Loucy (cell line): ENCODE measurements at regions not wholly inside any gene's neighbourhood (a gene's known extent, or its start where the extent isn't known, plus 50 kb on each side); places are given as distances from the start of the nearest gene placed in this dataset.

Experiments
- H2AFZ ChIP-seq: fragments of 200-600 bp; sonication (generic); 2 replicates; pipeline ENCODE4 v1.6.0; 2016; ENCODE audit warnings: antibody characterized with exemption, mild to moderate bottlenecking, low read length, moderate library complexity
- H3F3A ChIP-seq: fragments of 200-600 bp; 2 replicates; pipeline ENCODE4 v1.6.0; 2016; ENCODE audit warnings: antibody characterized with exemption, low read depth, mild to moderate bottlenecking
- H3K27me3 ChIP-seq: fragments of 200-600 bp; sonication (generic); 2 replicates; pipeline ENCODE4 v1.6.1; 2014; ENCODE audit warnings: low read length, mild to moderate bottlenecking; ENCODE audit not compliant: insufficient read depth, poor library complexity, severe bottlenecking
- H3K36me3 ChIP-seq: fragments of 200-600 bp; sonication (generic); 2 replicates; pipeline ENCODE4 v1.6.1; 2016; ENCODE audit warnings: low read length; ENCODE audit not compliant: insufficient read depth
- H3K4me1 ChIP-seq: fragments of 200-600 bp; sonication (generic); 2 replicates; pipeline ENCODE4 v1.5.1; 2014; ENCODE audit warnings: low read length, mild to moderate bottlenecking; ENCODE audit not compliant: insufficient read depth, poor library complexity, severe bottlenecking
- H3K4me2 ChIP-seq: fragments of 200-600 bp; sonication (generic); 2 replicates; pipeline ENCODE4 v1.6.0; 2014; ENCODE audit warnings: antibody characterized with exemption, low read length, low read depth, mild to moderate bottlenecking; ENCODE audit not compliant: poor library complexity, severe bottlenecking
- H3K4me3 ChIP-seq: fragments of 200-600 bp; sonication (generic); 2 replicates; pipeline ENCODE4 v1.5.1; 2014; ENCODE audit warnings: low read length, mild to moderate bottlenecking, mixed read lengths; ENCODE audit not compliant: poor library complexity, severe bottlenecking
- H3K79me2 ChIP-seq: fragments of 200-600 bp; sonication (generic); 2 replicates; pipeline ENCODE4 v1.6.1; 2014; ENCODE audit warnings: low read length; ENCODE audit not compliant: insufficient read depth
- H3K9ac ChIP-seq: fragments of 200-600 bp; sonication (generic); 2 replicates; pipeline ENCODE4 v1.6.0; 2014; ENCODE audit warnings: mild to moderate bottlenecking, low read depth, low read length, moderate library complexity; ENCODE audit not compliant: poor library complexity, severe bottlenecking
- H3K9me2 ChIP-seq: fragments of 200-600 bp; sonication (generic); replicated peaks from 2 replicates; pipeline ENCODE4 v1.6.1; 2016; ENCODE audit warnings: low read depth, low read length, mixed read lengths
- H3K9me3 ChIP-seq: fragments of 200-600 bp; sonication (generic); 2 replicates; pipeline ENCODE4 v1.6.1; 2014; ENCODE audit warnings: mild to moderate bottlenecking, antibody characterized with exemption, low read length, low read depth; ENCODE audit not compliant: insufficient read depth
- H4K20me1 ChIP-seq: fragments of 200-600 bp; sonication (generic); 2 replicates; pipeline ENCODE4 v1.6.0; 2014; ENCODE audit warnings: antibody characterized with exemption, low read length, mild to moderate bottlenecking; ENCODE audit not compliant: insufficient read depth, poor library complexity, severe bottlenecking
- EZH2phosphoT487 ChIP-seq: fragments of 200-600 bp; IDR thresholded peaks from 2 replicates; pipeline ENCODE4 v1.6.1; 2018; ENCODE audit warnings: antibody characterized with exemption, mild to moderate bottlenecking, moderate library complexity, borderline replicate concordance
- TF ChIP-seq, protein P1 (sequence below): fragments of 200-600 bp; sonication (generic); conservative IDR thresholded peaks from 2 replicates; pipeline ENCODE4 v1.5.1; 2014; ENCODE audit warnings: mild to moderate bottlenecking, antibody characterized with exemption, low read length

DNA sequence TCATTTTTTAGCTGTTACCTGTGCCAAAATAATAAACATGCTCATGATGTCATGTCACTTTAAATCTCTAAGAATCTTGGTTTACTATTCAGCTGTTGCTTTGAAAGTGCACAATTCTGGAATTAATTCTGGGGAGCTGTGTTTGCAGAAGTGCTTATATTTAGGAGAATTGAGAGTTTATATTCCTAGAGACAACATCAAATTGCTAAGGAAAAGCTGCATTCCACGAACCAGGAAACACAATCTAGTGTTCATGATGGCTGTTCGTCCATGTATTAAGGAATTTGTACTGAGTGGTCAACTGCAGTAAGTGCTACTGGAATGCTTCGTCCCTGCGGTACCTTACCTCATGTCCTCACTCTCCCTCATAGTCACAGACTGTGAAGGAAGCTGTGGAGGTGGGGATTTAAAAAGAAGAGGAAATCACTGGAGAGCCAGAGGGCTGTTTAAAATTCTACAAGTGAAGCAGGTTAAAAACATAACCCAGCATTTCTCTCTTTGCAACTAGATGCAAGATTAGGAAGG lies 161.0 kb downstream of the TRMT11 start:
- TF ChIP-seq EZH2phosphoT487, result no peak
- TF ChIP-seq, protein P1, sequence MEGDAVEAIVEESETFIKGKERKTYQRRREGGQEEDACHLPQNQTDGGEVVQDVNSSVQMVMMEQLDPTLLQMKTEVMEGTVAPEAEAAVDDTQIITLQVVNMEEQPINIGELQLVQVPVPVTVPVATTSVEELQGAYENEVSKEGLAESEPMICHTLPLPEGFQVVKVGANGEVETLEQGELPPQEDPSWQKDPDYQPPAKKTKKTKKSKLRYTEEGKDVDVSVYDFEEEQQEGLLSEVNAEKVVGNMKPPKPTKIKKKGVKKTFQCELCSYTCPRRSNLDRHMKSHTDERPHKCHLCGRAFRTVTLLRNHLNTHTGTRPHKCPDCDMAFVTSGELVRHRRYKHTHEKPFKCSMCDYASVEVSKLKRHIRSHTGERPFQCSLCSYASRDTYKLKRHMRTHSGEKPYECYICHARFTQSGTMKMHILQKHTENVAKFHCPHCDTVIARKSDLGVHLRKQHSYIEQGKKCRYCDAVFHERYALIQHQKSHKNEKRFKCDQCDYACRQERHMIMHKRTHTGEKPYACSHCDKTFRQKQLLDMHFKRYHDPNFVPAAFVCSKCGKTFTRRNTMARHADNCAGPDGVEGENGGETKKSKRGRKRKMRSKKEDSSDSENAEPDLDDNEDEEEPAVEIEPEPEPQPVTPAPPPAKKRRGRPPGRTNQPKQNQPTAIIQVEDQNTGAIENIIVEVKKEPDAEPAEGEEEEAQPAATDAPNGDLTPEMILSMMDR, result no peak
- Histone ChIP-seq H3K36me3 (no peaks in the 10 kb centered on the region), H3K4me2 (no peak overlapping the region), H3K9me3 (no peaks in the 10 kb centered on the region), H3K4me3 (no peak overlapping the region), H3K9me2 (no peaks in the 10 kb centered on the region), H4K20me1 (no peaks in the 10 kb centered on the region), H3K9ac (no peak overlapping the region), H3K79me2 (no peaks in the 10 kb centered on the region), H3F3A (no peaks in the 10 kb centered on the region), H3K4me1 (no peaks in the 10 kb centered on the region), H2AFZ (no peak overlapping the region), H3K27me3 (no peaks in the 10 kb centered on the region)

DNA sequence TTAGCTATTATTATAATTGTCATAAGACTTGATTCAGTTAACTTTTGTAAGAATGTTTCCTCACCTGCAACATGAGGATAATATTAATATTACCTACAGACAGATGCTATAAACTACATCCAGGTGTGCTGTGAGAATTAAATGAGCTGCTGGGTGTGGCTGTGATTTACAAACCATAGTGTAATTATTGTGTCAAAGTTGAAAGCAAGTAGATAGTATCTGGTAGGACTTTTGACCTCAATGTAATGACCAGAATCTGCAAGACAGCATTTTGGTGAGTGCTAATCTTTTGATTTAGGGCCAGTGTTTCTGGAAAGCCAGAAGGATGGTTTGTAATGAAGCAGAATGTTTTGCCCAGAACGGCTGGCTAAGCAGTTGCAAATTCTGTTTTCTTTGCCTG lies 162.5 kb downstream of the TRMT11 start:
- H3K79me2 ChIP-seq, result no peaks in the 10 kb centered on the region
- no peaks in the 10 kb centered on the region for H3K4me1 ChIP-seq
- no peaks in the 10 kb centered on the region for H3K9me2 ChIP-seq
- no peaks in the 10 kb centered on the region for H4K20me1 ChIP-seq
- no peak overlapping the region for H3K4me2 ChIP-seq
- H3K9ac ChIP-seq, result no peak overlapping the region
- H3K4me3 ChIP-seq, result no peak overlapping the region
- H3K27me3 ChIP-seq, result no peaks in the 10 kb centered on the region
- TF ChIP-seq, protein P1, result no peak
- no peaks in the 10 kb centered on the region for H3F3A ChIP-seq
- no peaks in the 10 kb centered on the region for H3K9me3 ChIP-seq
- no peaks in the 10 kb centered on the region for H3K36me3 ChIP-seq
- H2AFZ ChIP-seq, result no peak overlapping the region

DNA sequence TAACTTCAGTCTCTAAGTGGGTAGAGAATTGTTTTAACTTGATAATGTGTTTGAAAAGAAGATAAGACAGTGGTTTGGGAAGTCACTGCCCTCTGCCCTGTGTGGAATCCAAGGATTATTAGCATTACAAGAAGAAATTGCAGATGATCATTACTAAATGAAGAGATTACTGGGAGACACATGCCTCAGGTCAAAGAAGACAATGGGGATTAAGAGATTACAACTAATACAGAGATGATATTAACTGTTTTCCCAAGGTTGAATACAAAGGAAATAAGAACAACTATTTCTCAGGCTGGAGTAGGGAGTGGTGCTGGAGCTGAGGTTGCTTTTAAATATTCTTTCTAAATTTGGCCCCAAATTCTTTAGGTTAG lies 166.0 kb downstream of the TRMT11 start:
- no peak overlapping the region for H3K9ac ChIP-seq
- H3F3A ChIP-seq, result no peaks in the 10 kb centered on the region
- H3K4me1 ChIP-seq, result peaks cover 7% of the 10 kb centered on the region
- H2AFZ ChIP-seq, result no peak overlapping the region
- TF ChIP-seq, protein P1, result no peak
- TF ChIP-seq EZH2phosphoT487, result no peak
- H3K9me3 ChIP-seq, result no peaks in the 10 kb centered on the region
- no peaks in the 10 kb centered on the region for H3K36me3 ChIP-seq
- H3K27me3 ChIP-seq, result no peaks in the 10 kb centered on the region
- H3K4me3 ChIP-seq, result no peak overlapping the region
- no peaks in the 10 kb centered on the region for H3K79me2 ChIP-seq
- H3K4me2 ChIP-seq, result no peak overlapping the region
- H3K9me2 ChIP-seq, result no peaks in the 10 kb centered on the region
- no peaks in the 10 kb centered on the region for H4K20me1 ChIP-seq
